Hippocampal formation (tissue), 2 donors: ENCODE measurements at regions not wholly inside any gene's neighbourhood (a gene's known extent, or its start where the extent isn't known, plus 50 kb on each side); places are given as distances from the start of the nearest gene placed in this dataset.

Source experiments
- DNase-seq, 2 donors: peaks; one replicate each; lab custom pipeline; 2025; lab: John Stamatoyannopoulos, UW

- DNase-seq, result no peak
These were observed 1080.1 kb upstream of the SORCS1 start for GRCh38 chr10:108244443-108245228.

GRCh38 chr10:108241166-108241565 lies 1076.7 kb upstream of the SORCS1 start:
- DNase-seq, result no peak

GRCh38 chr10:108238261-108238660 lies 1073.8 kb upstream of the SORCS1 start:
- no peak for DNase-seq

GRCh38 chr10:108230478-108231170 lies 1066.1 kb upstream of the SORCS1 start:
- no peak for DNase-seq

GRCh38 chr10:108208732-108209131 lies 1044.2 kb upstream of the SORCS1 start:
- DNase-seq, result no peak

- no peak for DNase-seq
These were observed 1043.5 kb upstream of the SORCS1 start for GRCh38 chr10:108208038-108208437.

- DNase-seq, result peak in 1 of 2 donors; percentile 31
These were observed 1040.2 kb upstream of the SORCS1 start for GRCh38 chr10:108204528-108205305.

GRCh38 chr10:108203905-108204527 lies 1039.5 kb upstream of the SORCS1 start:
- DNase-seq, result no peak

GRCh38 chr10:108187408-108188012 lies 1023.0 kb upstream of the SORCS1 start:
- DNase-seq, result no peak

GRCh38 chr10:108184114-108184513 lies 1019.6 kb upstream of the SORCS1 start:
- no peak for DNase-seq

- DNase-seq, result no peak
These were observed 1016.4 kb upstream of the SORCS1 start for GRCh38 chr10:108180878-108181277.

- no peak for DNase-seq
These were observed 1005.3 kb upstream of the SORCS1 start for GRCh38 chr10:108169846-108170245.

GRCh38 chr10:108167766-108168165 lies 1003.3 kb upstream of the SORCS1 start:
- DNase-seq, result no peak

- DNase-seq, result no peak
These were observed 1001.9 kb upstream of the SORCS1 start for GRCh38 chr10:108166401-108166800.

- DNase-seq, result no peak
These were observed 982.8 kb upstream of the SORCS1 start for GRCh38 chr10:108147346-108147745.

GRCh38 chr10:108141064-108141463 lies 976.6 kb upstream of the SORCS1 start:
- DNase-seq, result no peak

- no peak for DNase-seq
These were observed 967.8 kb upstream of the SORCS1 start for GRCh38 chr10:108132303-108132702.

- DNase-seq, result no peak
These were observed 966.1 kb upstream of the SORCS1 start for GRCh38 chr10:108130575-108130974.

GRCh38 chr10:108112218-108112617 lies 947.7 kb upstream of the SORCS1 start:
- DNase-seq, result no peak

GRCh38 chr10:108104551-108105156 lies 940.1 kb upstream of the SORCS1 start:
- no peak for DNase-seq

- no peak for DNase-seq
These were observed 932.8 kb upstream of the SORCS1 start for GRCh38 chr10:108097258-108097657.
